GM04503 (cell line): ENCODE measurements at regions not wholly inside any gene's neighbourhood (a gene's known extent, or its start where the extent isn't known, plus 50 kb on each side); places are given as distances from the start of the nearest gene placed in this dataset.
"Not testable (repeated sequence)": the region's sequence is repeated elsewhere in the genome, so short reads cannot be mapped to it uniquely, and the experiment has no call there.

Source experiments
- DNase-seq: peaks from one replicate; pipeline ENCODE4 v3.0.0-alpha.2; 2012; ENCODE audit warnings: low read depth

GRCh38 chr3:43838009-43838758, 147.4 kb downstream of the ABHD5 start:
- DNase-seq = no peak

- DNase-seq = no peak
Observed at GRCh38 chr3:43838877-43839276, 148.1 kb downstream of the ABHD5 start.

- no peak for DNase-seq
Observed at GRCh38 chr3:43843386-43843785, 152.6 kb downstream of the ABHD5 start.

DNA sequence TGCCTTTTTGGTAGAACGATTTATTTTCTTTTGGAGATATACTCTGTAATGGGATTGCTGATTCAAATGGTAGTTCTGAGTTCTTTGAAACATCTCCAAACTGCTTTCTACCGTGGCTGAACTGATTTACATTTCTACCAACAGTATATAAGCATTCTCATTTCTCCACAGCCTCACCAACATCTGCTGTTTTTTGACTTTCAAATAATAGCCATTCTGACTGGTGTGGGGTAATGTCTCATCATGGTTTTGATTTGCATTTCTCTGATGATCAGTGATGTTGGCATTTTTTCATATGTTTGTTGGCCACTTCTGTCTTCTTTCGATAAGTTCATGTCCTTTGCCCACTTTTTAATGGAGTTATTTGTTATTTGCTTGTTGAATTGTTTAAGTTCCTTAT, 154.0 kb downstream of the ABHD5 start:
- DNase-seq = no peak

DNA sequence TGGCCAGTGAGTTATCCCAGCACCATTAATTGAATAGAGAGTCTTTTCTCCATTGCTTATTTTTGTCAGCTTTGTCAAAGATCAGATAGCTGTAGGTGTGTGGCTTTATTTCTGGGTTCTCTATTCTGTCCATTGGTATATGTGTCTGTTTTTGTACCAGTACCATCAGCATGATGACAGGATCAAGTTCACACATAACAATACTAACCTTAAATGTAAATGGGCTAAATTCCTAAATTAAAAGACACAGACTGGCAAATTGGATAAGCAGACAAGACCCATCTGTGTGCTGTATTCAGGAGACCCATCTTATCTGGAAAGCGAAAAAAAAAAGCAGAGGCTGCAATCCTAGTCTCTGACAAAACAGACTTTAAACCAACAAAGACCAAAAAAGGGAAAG, 154.8 kb downstream of the ABHD5 start:
- DNase-seq = not testable (repeated sequence)

- peak; percentile 53 for DNase-seq
Observed at GRCh38 chr3:43852066-43852465, 161.3 kb downstream of the ABHD5 start.

GRCh38 chr3:43854283-43854682, 163.5 kb downstream of the ABHD5 start:
- no peak for DNase-seq

DNA sequence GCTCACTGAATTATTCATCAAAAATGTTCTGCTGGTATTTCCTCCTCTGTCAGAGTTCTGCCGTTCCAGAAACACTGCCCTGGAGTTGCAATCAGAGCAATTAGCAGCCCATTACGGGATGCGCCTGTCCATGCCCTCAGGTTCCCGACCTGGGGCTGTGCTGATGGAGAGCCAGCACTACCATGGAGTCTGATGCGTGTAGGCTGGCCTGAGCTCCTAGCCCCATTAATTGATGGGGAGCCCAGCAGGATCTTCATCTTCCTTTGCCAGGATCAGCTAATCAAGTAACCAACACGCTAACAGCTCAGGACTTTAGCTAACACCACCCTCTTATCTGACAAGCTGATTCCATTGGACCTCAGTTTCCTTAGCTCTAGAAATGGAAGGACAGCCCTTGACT, 164.2 kb downstream of the ABHD5 start:
- no peak for DNase-seq

DNA sequence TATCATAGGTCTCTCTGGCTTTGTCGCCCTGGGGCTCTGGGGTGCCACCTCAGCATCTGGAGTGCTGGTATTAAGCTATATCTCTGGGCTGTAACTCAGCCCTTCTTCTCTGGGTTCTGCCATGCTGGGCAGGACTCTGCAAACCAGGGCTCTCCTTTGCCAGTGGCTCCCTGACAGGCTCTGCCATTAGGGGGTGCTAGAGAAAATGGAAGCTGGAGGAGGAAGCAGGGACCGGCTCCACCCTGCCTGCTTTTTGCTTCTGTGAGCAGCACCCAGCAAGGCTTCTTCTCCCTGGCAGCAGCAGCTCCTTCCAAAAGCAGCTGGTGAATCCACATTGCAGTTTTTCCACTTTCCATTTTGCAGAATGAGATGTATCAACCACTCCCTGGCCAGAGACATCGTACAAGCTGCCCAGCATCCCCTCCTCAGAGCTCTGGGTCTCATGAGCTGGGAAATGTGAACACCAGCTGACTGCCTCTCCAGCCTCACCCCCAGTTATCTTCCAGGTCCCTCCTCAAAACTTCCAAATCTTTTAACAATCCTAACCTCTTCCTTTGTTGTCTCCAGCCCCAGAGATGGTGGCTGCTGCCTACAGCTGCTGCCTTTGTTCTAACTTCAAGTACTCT, 165.0 kb downstream of the ABHD5 start:
- no peak for DNase-seq

GRCh38 chr3:43856351-43856750, 165.6 kb downstream of the ABHD5 start:
- DNase-seq = no peak

- no peak for DNase-seq
Observed at GRCh38 chr3:43856761-43857160, 166.0 kb downstream of the ABHD5 start.

- no peak for DNase-seq
Observed at GRCh38 chr3:43857361-43858293, 166.9 kb downstream of the ABHD5 start.

GRCh38 chr3:43858294-43858701, 167.6 kb downstream of the ABHD5 start:
- DNase-seq = no peak

GRCh38 chr3:43859766-43860165, 169.0 kb downstream of the ABHD5 start:
- DNase-seq = no peak

DNA sequence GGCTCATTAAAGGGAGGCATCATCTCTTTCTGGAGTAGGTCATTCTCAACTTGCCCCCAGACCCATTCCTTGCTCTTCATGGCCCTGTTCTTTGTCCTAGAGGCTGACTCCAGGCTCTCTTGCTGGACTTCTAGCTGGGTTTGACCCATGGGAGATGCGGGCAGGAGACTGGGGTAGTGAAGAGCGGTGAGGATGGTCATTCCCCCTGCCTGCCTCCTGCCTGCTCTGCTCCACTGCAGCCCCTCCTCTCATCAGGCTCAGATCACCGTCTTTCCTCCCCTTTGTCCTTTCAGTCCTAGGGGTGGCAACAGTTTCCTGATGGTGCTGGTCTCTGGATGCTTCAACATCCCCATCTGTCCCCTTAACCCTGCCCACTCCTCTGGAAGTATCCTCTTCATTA, 170.9 kb downstream of the ABHD5 start:
- DNase-seq = no peak

- no peak for DNase-seq
Observed at GRCh38 chr3:43862470-43862869, 171.7 kb downstream of the ABHD5 start.

GRCh38 chr3:43862992-43863805, 172.5 kb downstream of the ABHD5 start:
- no peak for DNase-seq

GRCh38 chr3:43863966-43864933, 173.5 kb downstream of the ABHD5 start:
- no peak for DNase-seq

- no peak for DNase-seq
Observed at GRCh38 chr3:43865351-43865750, 174.6 kb downstream of the ABHD5 start.

DNA sequence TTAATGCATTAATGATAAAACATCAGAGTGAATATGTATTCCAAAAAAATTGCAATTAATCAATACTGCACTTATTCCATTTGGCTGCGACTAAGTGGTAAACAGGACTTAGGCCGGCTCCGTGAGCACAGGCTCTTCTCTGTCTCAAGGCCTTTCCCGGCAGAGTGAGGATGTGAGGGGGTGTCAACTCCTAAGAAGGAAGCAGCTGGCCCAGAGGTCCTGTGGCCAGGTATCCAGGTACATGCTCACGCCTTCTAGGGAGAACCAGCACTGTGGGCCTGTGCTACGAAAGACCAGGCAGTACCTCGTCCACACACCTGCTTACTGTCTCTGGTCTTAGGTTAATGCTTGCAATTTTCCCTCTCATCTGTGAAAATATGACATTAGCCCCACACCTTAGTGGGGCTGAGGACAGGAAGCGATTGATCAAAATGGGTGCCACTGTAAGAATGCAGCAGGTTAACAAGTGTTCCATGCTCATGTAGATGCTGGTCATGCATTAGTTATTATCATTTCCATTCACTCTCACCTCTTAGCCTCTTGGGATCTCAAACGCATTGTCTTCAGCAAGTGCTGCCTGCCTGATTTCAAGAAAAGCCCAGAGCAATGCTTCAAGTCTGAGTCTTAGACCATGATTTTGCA, 175.3 kb downstream of the ABHD5 start:
- no peak for DNase-seq
